ENCODE measurements at regions not wholly inside any gene's neighbourhood (a gene's known extent, or its start where the extent isn't known, plus 50 kb on each side); places are given as distances from the start of the nearest gene placed in this dataset.

- TF ChIP-seq CTCF (IDR thresholded peaks at IDR 0.05) (no peak), POLR2A (IDR thresholded peaks at IDR 0.05) (no peak)
Observed at GRCh38 chr2:104599787-104600510, 254.0 kb upstream of the POU3F3 start.

Data from uterus (tissue), 2 donors.